ENCODE measurements at regions not wholly inside any gene's neighbourhood (a gene's known extent, or its start where the extent isn't known, plus 50 kb on each side); places are given as distances from the start of the nearest gene placed in this dataset.
"Not testable (repeated sequence)": the region's sequence is repeated elsewhere in the genome, so short reads cannot be mapped to it uniquely, and the experiment has no call there.

DNA sequence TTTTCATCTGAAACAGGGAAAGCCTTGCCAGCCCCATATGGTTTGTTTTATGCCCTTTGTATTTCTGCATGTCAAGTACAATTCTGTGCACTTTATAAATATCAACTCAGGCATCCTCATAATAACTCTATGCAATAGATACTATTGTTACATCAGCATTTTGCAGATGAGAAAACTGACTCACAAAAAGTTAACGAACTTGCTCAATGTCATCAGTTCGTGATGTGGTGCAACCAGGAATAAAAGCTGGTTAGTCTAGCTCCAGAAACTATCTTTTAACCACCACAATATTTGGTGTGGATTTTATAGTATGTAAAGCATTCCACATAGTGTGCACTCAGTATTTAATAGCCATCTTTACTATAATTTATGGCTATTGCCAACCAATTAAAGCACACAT, 134.9 kb downstream of the MRPS30 start:
- no peak for DNase-seq

DNA sequence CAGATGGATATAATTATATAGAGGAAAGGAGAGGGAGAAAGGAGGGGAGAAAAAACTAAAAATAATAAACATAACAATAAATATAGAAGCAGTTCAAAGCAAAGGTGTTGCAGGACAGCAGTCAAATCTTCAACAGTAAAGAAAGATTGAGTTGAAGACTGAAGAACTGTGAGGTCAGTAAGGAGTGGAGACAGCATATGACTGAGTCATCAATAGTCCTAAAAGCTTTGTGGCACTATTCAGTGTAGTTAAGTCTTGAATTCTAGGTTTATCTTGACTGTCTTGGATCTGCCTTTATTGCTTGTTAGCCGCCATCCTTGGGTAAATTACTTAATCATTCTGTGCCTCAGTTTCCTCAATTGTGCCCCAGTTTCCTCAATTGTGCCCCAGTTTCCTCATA, 137.0 kb downstream of the MRPS30 start:
- DNase-seq, result no peak

DNA sequence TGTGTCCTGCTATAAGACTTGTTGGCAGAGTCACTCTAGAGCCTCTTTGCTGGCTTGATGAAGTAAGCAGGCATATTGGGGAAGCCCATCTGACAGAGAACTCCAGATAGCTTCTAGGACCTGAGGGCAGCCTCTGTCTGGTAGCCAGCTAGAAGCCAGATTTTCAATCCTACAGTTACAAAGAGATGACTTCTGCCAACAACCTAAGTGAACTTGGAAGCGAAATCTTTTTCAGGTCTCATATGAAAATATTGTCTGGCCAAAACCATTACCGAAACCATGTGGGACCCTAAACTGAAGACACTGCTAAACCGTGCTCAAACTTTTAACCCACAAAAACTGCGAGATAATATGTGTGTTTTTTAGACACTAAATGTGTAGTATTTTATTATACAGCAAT, 140.9 kb downstream of the MRPS30 start:
- no peak for DNase-seq

DNA sequence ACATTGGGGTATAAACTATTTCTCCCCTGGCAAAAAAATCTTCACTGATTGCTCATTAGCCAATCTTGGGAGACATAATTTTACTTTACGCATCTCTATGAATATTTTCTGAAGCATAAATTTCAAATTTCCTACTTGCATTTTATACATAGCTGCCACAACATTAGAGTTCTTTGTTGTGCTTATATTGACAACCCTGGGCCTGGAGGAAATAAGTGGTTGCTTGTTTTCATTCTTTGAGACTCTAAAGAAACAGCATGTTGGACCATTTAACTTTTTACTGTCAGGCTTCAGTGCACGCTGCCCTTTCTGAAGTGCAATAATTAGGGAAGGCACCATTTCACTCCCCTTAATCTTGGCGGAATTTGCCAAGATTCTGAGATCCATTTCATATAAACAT, 142.6 kb downstream of the MRPS30 start:
- DNase-seq, result no peak

DNA sequence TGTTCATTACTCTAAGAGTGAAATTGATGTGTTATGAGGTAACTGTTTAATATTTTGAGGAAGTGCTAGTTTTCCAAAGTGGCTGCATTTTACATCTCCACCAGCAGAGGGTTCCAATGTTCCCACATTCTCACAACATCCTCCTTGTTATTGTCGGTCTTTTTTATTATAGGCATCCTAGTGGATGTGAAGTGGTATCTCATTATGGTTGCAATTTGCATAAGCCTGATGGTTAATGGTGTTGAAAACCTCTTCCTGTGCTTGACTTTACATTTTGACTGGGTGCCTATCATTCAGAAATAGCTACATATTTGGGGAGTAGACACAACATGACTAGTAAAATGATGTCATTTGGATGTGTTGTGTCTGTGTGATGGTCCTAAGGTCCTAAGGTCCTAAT, 143.6 kb downstream of the MRPS30 start:
- DNase-seq, result no peak

- DNase-seq, result no peak
Measured at GRCh38 chr5:44953078-44953477, 144.3 kb downstream of the MRPS30 start.

DNA sequence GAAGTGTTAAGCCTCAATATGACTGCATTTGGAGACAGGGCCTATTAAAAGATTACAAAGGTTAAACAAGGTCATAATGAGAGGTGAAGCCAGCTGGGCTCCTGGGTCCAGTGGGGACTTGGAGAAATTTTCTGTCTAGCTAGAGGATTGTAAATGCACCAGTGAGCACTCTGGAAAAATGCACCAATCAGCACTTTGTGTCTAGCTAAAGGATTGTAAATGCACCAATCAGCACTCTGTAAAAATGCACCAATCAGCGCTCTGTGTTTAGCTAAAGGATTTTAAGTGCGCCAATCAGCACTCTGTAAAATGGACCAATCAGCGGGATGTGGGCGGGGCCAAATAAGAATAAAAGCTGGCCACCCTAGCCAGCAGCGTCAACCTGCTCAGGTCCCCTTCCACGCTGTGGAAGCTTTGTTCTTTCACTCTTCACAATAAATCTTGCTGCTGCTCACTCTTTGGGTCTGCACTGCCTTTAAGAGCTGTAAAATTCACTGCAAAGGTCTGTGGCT, 150.3 kb downstream of the MRPS30 start:
- not testable (repeated sequence) for DNase-seq

DNA sequence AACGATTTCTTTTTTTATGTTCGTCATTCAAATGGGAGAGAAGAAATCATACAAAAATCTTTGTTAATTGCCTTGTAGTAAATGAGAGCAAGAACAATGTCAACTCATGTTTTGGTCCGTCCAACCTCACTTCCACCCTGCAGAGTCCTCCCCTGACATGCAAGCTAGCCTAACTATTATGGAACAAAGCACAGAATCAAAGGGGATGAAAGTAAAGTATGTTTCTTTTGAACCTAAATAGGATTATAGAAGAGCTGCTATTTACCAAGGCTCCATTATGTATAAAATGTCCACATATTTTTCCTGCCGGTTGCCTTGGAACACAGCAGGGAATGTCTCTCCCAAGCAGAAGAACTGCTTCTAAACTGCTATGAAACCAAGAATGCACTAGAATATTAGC, 161.1 kb downstream of the MRPS30 start:
- DNase-seq, result no peak

DNA sequence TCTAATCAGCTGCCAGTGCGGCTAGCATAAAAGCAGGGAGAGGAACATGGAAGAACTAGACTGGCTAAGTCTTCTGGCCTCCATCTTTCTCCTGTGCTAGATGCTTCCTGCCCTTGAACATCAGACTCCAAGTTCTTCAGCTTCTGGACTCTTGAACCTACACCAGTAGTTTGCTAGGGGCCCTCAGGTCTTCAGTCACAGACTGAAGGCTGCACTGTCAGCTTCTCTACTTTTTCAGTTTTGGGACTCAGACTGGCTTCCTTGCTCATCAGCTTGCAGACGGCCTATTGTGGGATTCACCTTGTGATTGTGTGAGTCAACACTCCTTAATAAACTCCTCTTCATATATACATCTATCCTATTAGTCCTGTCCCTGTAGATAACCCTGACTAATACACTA, 162.2 kb downstream of the MRPS30 start:
- not testable (repeated sequence) for DNase-seq

DNA sequence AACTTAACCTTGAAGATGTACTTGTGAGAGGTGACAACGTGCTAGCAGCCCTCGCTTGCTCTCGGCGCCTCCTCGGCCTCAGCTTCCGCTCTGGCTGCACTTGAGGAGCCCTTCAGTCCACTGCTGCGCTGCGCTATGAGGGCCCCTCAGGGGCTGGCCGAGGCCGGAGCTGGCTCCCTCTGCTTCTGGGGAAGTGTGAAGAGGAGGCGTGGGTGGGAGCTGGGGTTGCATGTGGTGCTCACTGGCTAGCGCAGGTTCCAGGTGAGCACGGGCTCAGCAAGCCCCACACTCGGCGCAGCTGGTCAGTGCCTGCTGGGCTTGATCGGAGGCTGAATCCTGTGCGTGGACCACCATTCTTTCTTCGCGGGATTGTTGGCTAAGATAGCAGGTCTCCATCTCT, 166.1 kb downstream of the MRPS30 start:
- DNase-seq, result no peak

- no peak for DNase-seq
Measured at GRCh38 chr5:44981708-44982107, 173.0 kb downstream of the MRPS30 start.

DNA sequence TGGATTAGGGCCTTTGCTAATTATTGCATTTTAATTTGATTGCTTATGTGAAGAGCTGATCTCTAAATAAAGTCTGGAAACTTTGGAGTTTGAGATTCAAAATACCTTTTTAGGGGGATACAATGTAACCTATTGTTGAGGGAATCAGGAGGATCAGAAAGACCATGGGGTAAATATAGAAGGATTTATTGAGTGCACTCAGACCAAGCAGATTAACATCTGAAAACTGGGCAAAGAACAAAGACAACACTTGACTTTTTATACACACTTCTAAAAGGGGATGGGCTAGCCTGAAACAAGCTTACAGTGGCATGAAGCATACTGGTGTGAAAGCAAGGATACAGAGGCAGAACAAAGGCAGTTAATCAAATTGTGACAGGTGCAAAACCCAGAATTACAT, 174.3 kb downstream of the MRPS30 start:
- DNase-seq, result no peak

DNA sequence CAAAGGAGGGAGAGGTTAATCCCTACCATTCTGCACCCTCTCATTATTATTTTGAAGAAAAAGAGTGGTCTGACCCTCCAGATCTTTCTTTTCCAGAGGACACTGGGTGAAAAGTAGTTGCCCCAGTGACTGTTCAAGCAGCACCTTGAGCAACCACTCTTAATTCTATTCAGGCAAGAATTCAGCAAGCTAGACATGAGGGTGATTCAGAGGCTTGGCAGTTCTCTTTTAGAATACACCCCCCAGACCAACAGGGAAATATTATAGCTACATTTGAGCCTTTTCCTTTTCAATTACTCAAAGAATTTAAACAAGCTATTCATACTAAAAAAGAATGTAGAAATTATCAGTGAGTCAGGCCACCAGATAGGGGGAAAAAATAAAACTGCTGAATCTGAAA, 178.3 kb downstream of the MRPS30 start:
- no peak for DNase-seq

GRCh38 chr5:44991693-44992092, 182.9 kb downstream of the MRPS30 start:
- DNase-seq, result no peak

- no peak for DNase-seq
Measured at GRCh38 chr5:44993286-44993685, 184.5 kb downstream of the MRPS30 start.

DNA sequence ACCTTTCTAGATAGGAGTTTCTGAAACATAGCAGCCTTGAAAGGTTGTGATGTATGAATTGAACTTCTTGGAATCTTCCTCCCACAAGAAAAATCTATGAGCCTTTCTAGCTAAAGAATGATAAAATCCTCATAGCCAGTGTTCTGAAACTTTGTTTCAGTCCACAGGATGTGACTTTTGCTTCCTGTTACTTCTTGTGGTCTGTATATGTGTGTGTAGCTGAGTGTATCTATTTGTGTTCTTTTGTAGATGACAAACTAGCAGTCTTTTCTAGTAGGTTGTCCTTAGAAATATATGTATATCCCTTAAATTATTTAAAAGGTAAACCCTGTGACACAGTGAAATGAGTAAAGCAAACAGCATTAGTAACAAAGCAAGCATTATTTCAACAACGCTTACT, 188.8 kb downstream of the MRPS30 start:
- DNase-seq, result no peak

DNA sequence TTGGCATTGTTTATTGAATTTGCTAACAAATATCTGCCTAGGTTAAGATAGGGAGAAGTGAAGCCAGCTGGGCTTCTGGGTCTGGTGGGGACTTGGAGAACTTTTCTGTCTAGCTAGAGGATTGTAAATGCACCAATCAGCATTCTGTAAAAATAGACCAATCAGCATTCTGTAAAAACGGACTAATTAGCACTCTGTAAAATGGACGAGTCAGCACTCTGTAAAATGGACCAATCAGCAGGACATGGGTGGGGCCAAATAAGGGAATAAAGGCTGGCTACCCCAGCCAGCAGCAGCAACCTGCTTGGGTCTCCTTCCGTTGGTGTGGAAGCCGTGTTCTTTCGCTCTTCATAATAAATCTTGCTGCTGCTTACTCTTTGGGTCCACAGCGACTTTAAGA, 198.4 kb downstream of the MRPS30 start:
- DNase-seq, result not testable (repeated sequence)

- no peak for DNase-seq
Measured at GRCh38 chr5:45017568-45017967, 208.8 kb downstream of the MRPS30 start.

DNA sequence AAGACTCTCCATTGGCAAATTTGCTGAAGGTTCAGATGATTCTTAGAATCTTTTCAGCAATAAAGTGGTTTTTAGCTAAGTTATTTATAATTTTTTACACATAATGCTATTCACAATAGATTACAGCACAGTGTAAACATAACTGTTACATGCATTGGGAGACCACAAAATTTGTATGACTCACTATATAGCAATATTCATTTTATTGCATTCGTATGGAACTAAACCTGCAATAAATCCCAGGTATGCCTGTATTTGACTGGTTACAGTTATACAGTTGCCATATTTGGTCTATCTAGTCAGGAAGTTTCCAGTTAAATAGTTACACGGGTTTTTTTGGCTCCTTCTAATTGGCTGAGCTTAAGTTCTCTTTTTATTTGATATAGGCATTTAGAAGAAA, 220.8 kb downstream of the MRPS30 start:
- DNase-seq, result no peak

GRCh38 chr5:45035991-45036390, 227.2 kb downstream of the MRPS30 start:
- DNase-seq, result no peak

GRCh38 chr5:45037927-45038326, 229.2 kb downstream of the MRPS30 start:
- DNase-seq, result no peak

DNA sequence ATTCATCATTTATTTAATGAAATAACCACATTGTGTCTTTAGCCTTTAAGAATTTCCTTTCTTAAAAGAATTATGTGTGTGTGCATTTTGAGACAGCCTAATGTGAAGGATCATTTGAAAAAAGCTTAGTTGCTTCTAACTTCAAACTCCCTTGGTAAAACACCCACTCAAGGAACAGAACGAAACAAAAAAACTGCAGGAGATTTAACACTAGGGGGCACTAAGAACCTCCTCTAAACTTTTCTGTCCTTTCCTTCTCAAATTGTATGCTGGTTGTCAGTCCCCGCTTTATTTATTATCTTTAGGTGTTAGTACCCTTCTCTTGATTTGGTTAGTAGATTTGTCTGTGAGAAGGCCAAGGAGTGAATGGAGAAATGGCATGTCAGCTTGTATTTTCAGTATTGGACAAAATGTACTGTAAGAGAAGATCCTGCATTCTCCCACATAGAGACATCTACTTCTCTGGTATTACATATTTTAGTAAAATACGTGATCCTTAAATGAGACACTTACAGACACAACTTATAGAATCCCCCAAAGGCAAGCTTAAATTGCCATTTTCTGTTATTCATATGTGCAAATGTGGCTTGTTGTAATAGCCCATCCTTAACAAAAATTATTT, 229.7 kb downstream of the MRPS30 start:
- DNase-seq, result no peak

GRCh38 chr5:45042283-45042682, 233.5 kb downstream of the MRPS30 start:
- DNase-seq, result no peak

DNA sequence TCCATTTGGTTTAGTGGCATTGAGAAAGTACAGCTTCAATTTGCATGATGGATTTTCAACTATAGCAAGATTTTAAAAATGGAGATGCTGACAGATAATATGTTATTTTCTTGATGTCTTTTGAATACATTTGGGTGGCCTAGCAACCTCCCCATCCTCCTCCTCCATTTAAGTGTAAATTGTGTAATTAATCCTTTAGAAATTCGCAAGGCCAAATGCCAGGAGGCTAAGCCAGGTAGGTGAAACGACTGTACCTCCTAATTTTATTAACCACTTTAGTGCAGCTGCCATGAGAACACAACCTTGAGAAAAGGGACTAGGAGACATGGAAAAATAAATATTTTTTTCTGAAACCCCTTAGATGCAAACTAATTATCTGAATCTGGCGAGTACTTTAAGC, 248.8 kb downstream of the MRPS30 start:
- DNase-seq, result no peak

GRCh38 chr5:45060724-45061123, 252.0 kb downstream of the MRPS30 start:
- DNase-seq, result no peak

- DNase-seq, result no peak
Measured at GRCh38 chr5:45062044-45062443, 253.3 kb downstream of the MRPS30 start.
